GM06990 (cell line): ENCODE measurements at regions not wholly inside any gene's neighbourhood (a gene's known extent, or its start where the extent isn't known, plus 50 kb on each side); places are given as distances from the start of the nearest gene placed in this dataset.

Source experiments
- DNase-seq: peaks from one replicate; pipeline ENCODE4 v3.0.0-alpha.2; 2011; ENCODE audit not compliant: insufficient read length; ENCODE audit errors: extremely low read depth
- H3K27me3 ChIP-seq: replicated peaks from 2 replicates; pipeline ENCODE4 v1.6.0; 2011; ENCODE audit warnings: low read length; ENCODE audit not compliant: control insufficient read depth, insufficient read depth
- H3K36me3 ChIP-seq: 2 replicates; pipeline ENCODE4 v1.5.1; 2011; ENCODE audit warnings: low read length; ENCODE audit not compliant: control insufficient read depth, insufficient read depth
- H3K4me3 ChIP-seq: replicated peaks from 2 replicates; pipeline ENCODE4 v1.5.1; 2011; ENCODE audit warnings: low read depth, mild to moderate bottlenecking, control low read depth, low read length
- TF ChIP-seq, protein P1 (sequence below): IDR thresholded peaks from 2 replicates; pipeline ENCODE4 v1.5.1; 2011; ENCODE audit warnings: low read length, control low read depth, mild to moderate bottlenecking, inconsistent platforms; ENCODE audit not compliant: insufficient read depth, poor library complexity, severe bottlenecking

DNA sequence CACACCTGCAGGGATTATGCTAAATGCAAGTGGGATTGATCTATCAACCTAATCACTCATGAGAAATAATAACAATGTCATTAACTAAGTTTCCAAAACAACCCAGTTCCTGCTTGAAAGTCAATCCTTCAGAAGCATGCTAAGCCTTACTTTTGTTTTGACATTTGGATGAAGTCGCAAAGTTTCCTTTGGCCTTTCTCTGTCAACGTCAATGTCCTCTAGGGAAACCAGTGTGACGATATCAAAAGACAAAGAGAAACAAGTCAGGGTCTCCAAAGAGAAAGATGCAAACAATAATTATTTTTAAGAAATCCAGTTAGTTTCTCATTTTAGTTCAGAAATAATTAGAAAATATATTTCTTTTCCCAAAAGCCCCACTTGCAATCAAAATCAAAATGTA lies 86.7 kb upstream of the SRD5A3 start:
- TF ChIP-seq, protein P1, sequence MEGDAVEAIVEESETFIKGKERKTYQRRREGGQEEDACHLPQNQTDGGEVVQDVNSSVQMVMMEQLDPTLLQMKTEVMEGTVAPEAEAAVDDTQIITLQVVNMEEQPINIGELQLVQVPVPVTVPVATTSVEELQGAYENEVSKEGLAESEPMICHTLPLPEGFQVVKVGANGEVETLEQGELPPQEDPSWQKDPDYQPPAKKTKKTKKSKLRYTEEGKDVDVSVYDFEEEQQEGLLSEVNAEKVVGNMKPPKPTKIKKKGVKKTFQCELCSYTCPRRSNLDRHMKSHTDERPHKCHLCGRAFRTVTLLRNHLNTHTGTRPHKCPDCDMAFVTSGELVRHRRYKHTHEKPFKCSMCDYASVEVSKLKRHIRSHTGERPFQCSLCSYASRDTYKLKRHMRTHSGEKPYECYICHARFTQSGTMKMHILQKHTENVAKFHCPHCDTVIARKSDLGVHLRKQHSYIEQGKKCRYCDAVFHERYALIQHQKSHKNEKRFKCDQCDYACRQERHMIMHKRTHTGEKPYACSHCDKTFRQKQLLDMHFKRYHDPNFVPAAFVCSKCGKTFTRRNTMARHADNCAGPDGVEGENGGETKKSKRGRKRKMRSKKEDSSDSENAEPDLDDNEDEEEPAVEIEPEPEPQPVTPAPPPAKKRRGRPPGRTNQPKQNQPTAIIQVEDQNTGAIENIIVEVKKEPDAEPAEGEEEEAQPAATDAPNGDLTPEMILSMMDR, result no peak
- Histone ChIP-seq H3K27me3 (no peaks in the 10 kb centered on the region), H3K4me3 (no peak overlapping the region), H3K36me3 (no peaks in the 10 kb centered on the region)
- no peak for DNase-seq

DNA sequence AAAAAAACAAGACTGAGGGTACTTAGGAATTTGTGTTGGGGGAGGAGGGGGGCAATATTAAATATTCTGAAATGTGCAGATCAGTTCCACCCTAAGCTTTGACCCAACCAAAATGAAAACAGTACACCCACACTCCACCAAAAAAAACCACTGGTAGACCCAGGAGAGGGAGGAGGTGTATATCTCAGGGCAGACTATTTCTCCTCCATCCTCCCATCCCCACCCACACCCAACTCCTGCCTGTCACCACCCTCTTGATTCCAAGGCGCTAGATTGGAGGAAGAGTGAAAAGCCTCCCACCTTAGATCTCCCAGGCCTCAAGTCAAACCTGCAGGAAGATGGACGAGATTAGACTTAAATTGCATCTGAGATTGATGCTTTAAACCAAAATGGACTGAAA lies 76.6 kb upstream of the SRD5A3 start:
- H3K27me3 ChIP-seq, result no peaks in the 10 kb centered on the region
- TF ChIP-seq, protein P1, result no peak

DNA sequence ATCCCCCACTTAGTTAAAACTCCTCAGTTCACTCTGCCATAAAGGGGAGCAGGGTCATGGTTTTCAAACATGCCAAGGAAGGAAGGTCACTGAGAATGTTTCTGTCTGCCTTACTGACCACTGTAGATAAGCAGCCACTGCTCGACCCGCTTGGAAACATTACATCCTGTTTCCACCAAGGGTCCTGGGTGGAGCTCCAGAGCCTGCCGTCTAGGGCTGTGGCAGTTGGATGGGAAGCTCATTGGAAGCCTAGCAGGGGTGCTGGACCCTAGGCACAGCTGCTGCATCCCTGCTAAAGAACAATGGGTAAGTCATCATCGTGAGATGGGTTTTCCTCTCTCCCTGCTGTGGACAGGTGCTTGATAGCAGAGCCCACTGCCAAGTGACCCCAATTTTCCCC lies 76.0 kb upstream of the SRD5A3 start:
- H3K36me3 ChIP-seq, result no peaks in the 10 kb centered on the region
- no peak for DNase-seq
- H3K4me3 ChIP-seq, result no peak overlapping the region
- TF ChIP-seq, protein P1, result no peak
- H3K27me3 ChIP-seq, result no peaks in the 10 kb centered on the region; the same call in 1 of the 2 replicates

More for the DNA sequence above, 76.6 kb upstream of the SRD5A3 start:
- Histone ChIP-seq H3K4me3 (no peak overlapping the region), H3K36me3 (no peaks in the 10 kb centered on the region)
- DNase-seq, result no peak

DNA sequence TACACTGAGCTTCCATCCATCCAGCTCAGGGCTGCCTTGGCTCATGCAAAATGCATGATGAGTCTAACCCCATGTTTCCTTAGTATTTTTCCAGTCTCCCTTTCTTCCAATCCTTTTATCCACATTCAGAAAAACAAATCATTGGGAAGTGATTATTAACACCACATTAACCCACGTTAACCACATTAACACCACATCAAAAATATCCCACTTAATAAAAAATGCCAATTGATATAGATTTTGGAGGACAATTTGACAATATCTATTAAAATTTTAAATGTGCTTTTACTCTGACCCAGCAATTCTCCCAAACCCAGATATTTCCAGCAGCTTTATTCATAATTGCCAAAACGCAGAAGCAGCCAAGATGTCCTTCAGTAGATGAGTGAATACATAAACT lies 75.6 kb upstream of the SRD5A3 start:
- no peaks in the 10 kb centered on the region for H3K36me3 ChIP-seq

DNA sequence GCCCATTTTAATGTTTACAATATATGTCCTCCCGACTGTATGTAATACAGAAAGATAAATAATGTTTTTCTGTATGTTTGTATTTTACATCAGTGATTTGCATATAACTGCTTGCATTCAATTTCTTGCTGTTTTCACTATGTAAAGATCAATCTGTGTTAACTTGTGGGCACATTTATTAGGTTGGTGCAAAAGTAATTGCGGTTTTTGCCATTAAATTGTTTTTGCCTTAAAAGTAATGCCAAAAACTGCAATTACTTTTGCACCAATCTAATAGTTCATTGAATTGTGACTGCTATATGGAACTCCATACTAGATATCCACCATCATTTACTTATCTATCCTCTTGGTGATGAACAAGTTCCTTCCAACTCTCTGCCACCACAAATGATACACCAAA lies 73.9 kb upstream of the SRD5A3 start:
- DNase-seq, result no peak
- TF ChIP-seq, protein P1, result no peak
- Histone ChIP-seq H3K4me3 (no peak overlapping the region), H3K36me3 (no peaks in the 10 kb centered on the region), H3K27me3 (no peaks in the 10 kb centered on the region; the same call in 1 of the 2 replicates)

More for the DNA sequence above, 75.6 kb upstream of the SRD5A3 start:
- no peaks in the 10 kb centered on the region; the same call in 1 of the 2 replicates for H3K27me3 ChIP-seq
- H3K4me3 ChIP-seq, result no peak overlapping the region
- DNase-seq, result no peak
- TF ChIP-seq, protein P1, result no peak

DNA sequence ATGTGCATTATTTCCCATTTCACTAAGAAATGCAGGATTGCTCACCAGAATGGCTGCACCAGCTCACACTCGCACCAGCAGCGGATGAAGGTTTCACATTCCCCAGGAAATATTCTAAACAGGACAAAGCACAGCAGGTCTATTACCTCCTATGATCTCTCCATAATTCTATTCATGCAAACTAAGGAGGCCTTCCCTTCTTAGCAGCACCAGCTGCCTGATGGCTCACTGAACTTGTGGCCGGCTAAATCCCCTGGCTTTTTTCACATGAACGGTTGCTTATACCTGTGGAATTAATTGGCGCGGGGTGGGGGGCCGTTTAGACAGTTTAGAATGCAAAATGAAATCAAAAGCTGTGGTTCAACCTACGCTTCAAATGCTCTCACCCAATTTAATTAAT lies 73.5 kb upstream of the SRD5A3 start:
- TF ChIP-seq, protein P1, result no peak
- no peaks in the 10 kb centered on the region; the same call in 1 of the 2 replicates for H3K27me3 ChIP-seq
- no peak for DNase-seq
- no peaks in the 10 kb centered on the region for H3K36me3 ChIP-seq
- H3K4me3 ChIP-seq, result no peak overlapping the region
